RPMI8226 (cell line): ENCODE measurements at regions not wholly inside any gene's neighbourhood (a gene's known extent, or its start where the extent isn't known, plus 50 kb on each side); places are given as distances from the start of the nearest gene placed in this dataset.
"Not testable (repeated sequence)": the region's sequence is repeated elsewhere in the genome, so short reads cannot be mapped to it uniquely, and the experiment has no call there.

ENCODE experiments used
- DNase-seq: peaks from one replicate; pipeline ENCODE4 v3.0.0-alpha.2; 2015

- DNase-seq = no peak
Observed at GRCh38 chr9:2523591-2523990, 98.0 kb upstream of the VLDLR start.

- DNase-seq = no peak
Observed at GRCh38 chr9:2524601-2525000, 97.0 kb upstream of the VLDLR start.

- no peak for DNase-seq
Observed at GRCh38 chr9:2525147-2525546, 96.4 kb upstream of the VLDLR start.

GRCh38 chr9:2526071-2526828 is 95.3 kb upstream of the VLDLR start:
- DNase-seq = no peak

GRCh38 chr9:2531481-2531880 is 90.1 kb upstream of the VLDLR start:
- no peak for DNase-seq

GRCh38 chr9:2536511-2536910 is 85.1 kb upstream of the VLDLR start:
- DNase-seq = no peak

- DNase-seq = no peak
Observed at GRCh38 chr9:2545881-2546490, 75.6 kb upstream of the VLDLR start.

- DNase-seq = not testable (repeated sequence)
Observed at GRCh38 chr9:2555899-2556600, 65.5 kb upstream of the VLDLR start.

- DNase-seq = no peak
Observed at GRCh38 chr9:2557693-2558092, 63.9 kb upstream of the VLDLR start.

- no peak for DNase-seq
Observed at GRCh38 chr9:2559192-2560152, 62.1 kb upstream of the VLDLR start.

GRCh38 chr9:2560180-2560579 is 61.4 kb upstream of the VLDLR start:
- no peak for DNase-seq

GRCh38 chr9:2565676-2566340 is 55.8 kb upstream of the VLDLR start:
- no peak for DNase-seq

- no peak for DNase-seq
Observed at GRCh38 chr9:2567922-2568321, 53.7 kb upstream of the VLDLR start.

GRCh38 chr9:2568689-2569088 is 52.9 kb upstream of the VLDLR start:
- DNase-seq = no peak

GRCh38 chr9:2570615-2571479 is 50.7 kb upstream of the VLDLR start:
- DNase-seq = peak; percentile 98
